SK-N-SH (cell line): ENCODE measurements at regions not wholly inside any gene's neighbourhood (a gene's known extent, or its start where the extent isn't known, plus 50 kb on each side); places are given as distances from the start of the nearest gene placed in this dataset.

Experiments used
- CTCF ChIP-seq: fragments of 200-600 bp; sonication (generic); IDR thresholded peaks from 2 replicates; pipeline ENCODE4 v1.6.1; 2017; ENCODE audit warnings: antibody characterized with exemption, mild to moderate bottlenecking, moderate library complexity
- EP300 ChIP-seq, 2 experiments: IDR thresholded peaks; 2 replicates each; pipeline versions ENCODE4 v1.4.0 to v1.6.1; 2012; ENCODE audit warnings: borderline replicate concordance in 1 of 2, low read depth in 1 of 2, low read length in 1 of 2
- EZH2phosphoT487 ChIP-seq: fragments of 200-600 bp; sonication (generic); IDR thresholded peaks from 2 replicates; pipeline ENCODE4 v1.6.1; 2017; ENCODE audit warnings: low read depth, mixed run types, mild to moderate bottlenecking, antibody characterized with exemption, moderate library complexity, borderline replicate concordance
- PBX3 ChIP-seq: IDR thresholded peaks from 2 replicates; pipeline ENCODE4; 2012
- POLR2AphosphoS5 ChIP-seq: IDR thresholded peaks from 2 replicates; pipeline ENCODE4 v1.6.1; 2012; ENCODE audit warnings: low read depth, low read length
- RCOR1 ChIP-seq: fragments of 150-350 bp; IDR thresholded peaks from 2 replicates; pipeline ENCODE4 v1.6.1; 2017; ENCODE audit warnings: antibody characterized with exemption, low read length
- RFX5 ChIP-seq: IDR thresholded peaks from 2 replicates; pipeline ENCODE4 v1.6.1; 2012; ENCODE audit warnings: mild to moderate bottlenecking, improper control_type of control experiment, low read length
- SMC3 ChIP-seq: IDR thresholded peaks from 2 replicates; pipeline ENCODE4 v1.6.1; 2012; ENCODE audit warnings: low read depth, low read length, improper control_type of control experiment
- TAF1 ChIP-seq: IDR thresholded peaks from 2 replicates; pipeline ENCODE4 v1.6.1; 2012; ENCODE audit warnings: low read depth, mild to moderate bottlenecking, low read length, moderate library complexity, borderline replicate concordance
- TEAD4 ChIP-seq: IDR thresholded peaks from 2 replicates; pipeline ENCODE4 v1.4.0; 2012; ENCODE audit warnings: mild to moderate bottlenecking, borderline replicate concordance; ENCODE audit not compliant: insufficient read depth
- TF ChIP-seq, protein P1 (sequence below): IDR thresholded peaks from 2 replicates; pipeline ENCODE4 v1.6.1; 2012; ENCODE audit warnings: mild to moderate bottlenecking, low read depth, low read length, moderate library complexity
- TF ChIP-seq, protein P2 (sequence below): fragments of 150-350 bp; IDR thresholded peaks from 2 replicates; pipeline ENCODE4 v1.6.1; 2016; ENCODE audit warnings: mild to moderate bottlenecking, low read depth, low read length

GRCh38 chr10:45093945-45094344 lies 93.2 kb downstream of the ZNF22 start:
- TF ChIP-seq PBX3 (no peak), EZH2phosphoT487 (no peak), CTCF (no peak), POLR2AphosphoS5 (no peak), EP300 (IDR thresholded peaks at IDR 0.05; ENCODE audit: borderline replicate concordance in 1 of 2, low read depth in 1 of 2, low read length in 1 of 2) (no peak), TAF1 (no peak), TEAD4 (no peak), RCOR1 (no peak), RFX5 (no peak), SMC3 (no peak)
- TF ChIP-seq, protein P1, sequence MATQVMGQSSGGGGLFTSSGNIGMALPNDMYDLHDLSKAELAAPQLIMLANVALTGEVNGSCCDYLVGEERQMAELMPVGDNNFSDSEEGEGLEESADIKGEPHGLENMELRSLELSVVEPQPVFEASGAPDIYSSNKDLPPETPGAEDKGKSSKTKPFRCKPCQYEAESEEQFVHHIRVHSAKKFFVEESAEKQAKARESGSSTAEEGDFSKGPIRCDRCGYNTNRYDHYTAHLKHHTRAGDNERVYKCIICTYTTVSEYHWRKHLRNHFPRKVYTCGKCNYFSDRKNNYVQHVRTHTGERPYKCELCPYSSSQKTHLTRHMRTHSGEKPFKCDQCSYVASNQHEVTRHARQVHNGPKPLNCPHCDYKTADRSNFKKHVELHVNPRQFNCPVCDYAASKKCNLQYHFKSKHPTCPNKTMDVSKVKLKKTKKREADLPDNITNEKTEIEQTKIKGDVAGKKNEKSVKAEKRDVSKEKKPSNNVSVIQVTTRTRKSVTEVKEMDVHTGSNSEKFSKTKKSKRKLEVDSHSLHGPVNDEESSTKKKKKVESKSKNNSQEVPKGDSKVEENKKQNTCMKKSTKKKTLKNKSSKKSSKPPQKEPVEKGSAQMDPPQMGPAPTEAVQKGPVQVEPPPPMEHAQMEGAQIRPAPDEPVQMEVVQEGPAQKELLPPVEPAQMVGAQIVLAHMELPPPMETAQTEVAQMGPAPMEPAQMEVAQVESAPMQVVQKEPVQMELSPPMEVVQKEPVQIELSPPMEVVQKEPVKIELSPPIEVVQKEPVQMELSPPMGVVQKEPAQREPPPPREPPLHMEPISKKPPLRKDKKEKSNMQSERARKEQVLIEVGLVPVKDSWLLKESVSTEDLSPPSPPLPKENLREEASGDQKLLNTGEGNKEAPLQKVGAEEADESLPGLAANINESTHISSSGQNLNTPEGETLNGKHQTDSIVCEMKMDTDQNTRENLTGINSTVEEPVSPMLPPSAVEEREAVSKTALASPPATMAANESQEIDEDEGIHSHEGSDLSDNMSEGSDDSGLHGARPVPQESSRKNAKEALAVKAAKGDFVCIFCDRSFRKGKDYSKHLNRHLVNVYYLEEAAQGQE, result no peak
- TF ChIP-seq, protein P2, sequence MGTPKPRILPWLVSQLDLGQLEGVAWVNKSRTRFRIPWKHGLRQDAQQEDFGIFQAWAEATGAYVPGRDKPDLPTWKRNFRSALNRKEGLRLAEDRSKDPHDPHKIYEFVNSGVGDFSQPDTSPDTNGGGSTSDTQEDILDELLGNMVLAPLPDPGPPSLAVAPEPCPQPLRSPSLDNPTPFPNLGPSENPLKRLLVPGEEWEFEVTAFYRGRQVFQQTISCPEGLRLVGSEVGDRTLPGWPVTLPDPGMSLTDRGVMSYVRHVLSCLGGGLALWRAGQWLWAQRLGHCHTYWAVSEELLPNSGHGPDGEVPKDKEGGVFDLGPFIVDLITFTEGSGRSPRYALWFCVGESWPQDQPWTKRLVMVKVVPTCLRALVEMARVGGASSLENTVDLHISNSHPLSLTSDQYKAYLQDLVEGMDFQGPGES, result no peak
